A204.1 (cell line): ENCODE measurements at regions not wholly inside any gene's neighbourhood (a gene's known extent, or its start where the extent isn't known, plus 50 kb on each side); places are given as distances from the start of the nearest gene placed in this dataset.
"Not testable (repeated sequence)": the region's sequence is repeated elsewhere in the genome, so short reads cannot be mapped to it uniquely, and the experiment has no call there.

Source experiments
- FAIRE-seq: peaks from 2 replicates; lab custom pipeline; 2012; peaks lifted over from hg19 to GRCh38; lab: Jason Lieb, UNC

- no peak for FAIRE-seq
These were observed 290.7 kb upstream of the AMIGO2 start for GRCh38 chr12:47370421-47370820.

- FAIRE-seq, result no peak
These were observed 289.3 kb upstream of the AMIGO2 start for GRCh38 chr12:47369085-47369484.

GRCh38 chr12:47367912-47368537 lies 288.3 kb upstream of the AMIGO2 start:
- no peak for FAIRE-seq

- no peak for FAIRE-seq
These were observed 286.8 kb upstream of the AMIGO2 start for GRCh38 chr12:47366579-47366978.

- no peak for FAIRE-seq
These were observed 286.4 kb upstream of the AMIGO2 start for GRCh38 chr12:47366157-47366556.

GRCh38 chr12:47365443-47366076 lies 285.8 kb upstream of the AMIGO2 start:
- not testable (repeated sequence) for FAIRE-seq

- FAIRE-seq, result no peak
These were observed 284.5 kb upstream of the AMIGO2 start for GRCh38 chr12:47364261-47364660.

GRCh38 chr12:47362126-47362705 lies 282.5 kb upstream of the AMIGO2 start:
- no peak for FAIRE-seq

GRCh38 chr12:47361389-47362021 lies 281.7 kb upstream of the AMIGO2 start:
- no peak for FAIRE-seq

- FAIRE-seq, result no peak
These were observed 281.1 kb upstream of the AMIGO2 start for GRCh38 chr12:47360771-47361388.

GRCh38 chr12:47360093-47360480 lies 280.3 kb upstream of the AMIGO2 start:
- no peak for FAIRE-seq

GRCh38 chr12:47359310-47360092 lies 279.7 kb upstream of the AMIGO2 start:
- FAIRE-seq, result no peak

- FAIRE-seq, result not testable (repeated sequence)
These were observed 277.2 kb upstream of the AMIGO2 start for GRCh38 chr12:47357006-47357405.

GRCh38 chr12:47356129-47356700 lies 276.5 kb upstream of the AMIGO2 start:
- no peak for FAIRE-seq

- no peak for FAIRE-seq
These were observed 273.7 kb upstream of the AMIGO2 start for GRCh38 chr12:47353508-47353907.

- no peak for FAIRE-seq
These were observed 272.3 kb upstream of the AMIGO2 start for GRCh38 chr12:47352067-47352466.

GRCh38 chr12:47351526-47351925 lies 271.8 kb upstream of the AMIGO2 start:
- FAIRE-seq, result no peak

GRCh38 chr12:47350062-47350408 lies 270.3 kb upstream of the AMIGO2 start:
- no peak for FAIRE-seq

- no peak for FAIRE-seq
These were observed 269.6 kb upstream of the AMIGO2 start for GRCh38 chr12:47349137-47350061.

- FAIRE-seq, result no peak
These were observed 268.4 kb upstream of the AMIGO2 start for GRCh38 chr12:47348206-47348605.
